Glomerular endothelial cell (primary cell): ENCODE measurements at regions not wholly inside any gene's neighbourhood (a gene's known extent, or its start where the extent isn't known, plus 50 kb on each side); places are given as distances from the start of the nearest gene placed in this dataset.

Experiments
- DNase-seq: peaks from one replicate; pipeline ENCODE4 v3.0.0-alpha.2; 2011; ENCODE audit warnings: low read depth, low spot score; ENCODE audit errors: extremely low read depth

DNA sequence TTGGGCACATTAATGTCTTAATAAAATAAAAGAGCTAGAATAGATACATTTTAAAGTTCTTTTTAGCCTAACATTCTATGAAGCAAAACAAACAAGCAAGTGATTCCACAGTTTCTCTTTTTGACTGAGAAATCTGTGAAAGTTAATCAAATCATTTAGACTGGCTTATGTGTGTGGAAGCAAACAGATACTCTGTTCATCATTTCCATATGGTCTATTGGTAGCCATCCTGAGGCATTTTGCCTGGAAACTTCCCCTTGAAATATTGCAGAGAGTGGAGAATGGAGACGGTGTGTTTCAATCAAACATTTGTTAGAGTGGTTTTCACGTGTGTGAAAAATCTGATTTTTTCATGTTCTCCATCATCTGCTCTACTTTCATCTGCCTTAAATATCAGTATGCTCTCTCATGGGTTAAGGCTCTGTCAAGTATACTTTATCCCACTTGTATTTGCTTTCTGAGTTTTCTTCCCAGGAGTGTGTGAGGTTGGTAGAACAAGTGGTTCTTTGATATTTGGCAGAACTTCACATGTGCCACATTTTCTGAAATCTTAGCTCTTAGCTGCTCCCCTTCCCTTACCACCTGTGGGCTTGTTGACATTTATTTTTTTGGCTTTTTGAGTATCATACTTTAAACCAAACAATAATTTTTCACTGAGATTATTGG, 139.1 kb upstream of the PTGFR start:
- DNase-seq: no peak

DNA sequence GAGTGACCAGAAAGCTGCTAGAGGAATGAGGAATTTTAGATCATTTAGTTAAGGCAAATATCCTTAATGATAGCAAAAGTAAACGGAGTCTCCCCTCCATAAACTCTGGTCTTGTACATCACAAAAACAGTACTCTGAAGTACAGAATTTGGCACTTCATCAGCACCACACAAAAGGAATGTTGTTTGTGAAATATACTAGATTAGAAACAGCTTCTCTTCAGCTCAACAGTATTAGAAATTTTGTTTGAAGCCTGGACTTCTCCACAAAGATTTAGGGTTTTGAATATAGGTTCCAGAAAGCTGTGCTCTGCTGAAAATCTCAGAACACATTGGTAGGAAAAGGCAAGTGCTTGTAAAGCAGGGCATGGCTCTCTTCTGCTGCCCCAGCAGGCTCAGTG, 135.1 kb upstream of the PTGFR start:
- DNase-seq: no peak

DNA sequence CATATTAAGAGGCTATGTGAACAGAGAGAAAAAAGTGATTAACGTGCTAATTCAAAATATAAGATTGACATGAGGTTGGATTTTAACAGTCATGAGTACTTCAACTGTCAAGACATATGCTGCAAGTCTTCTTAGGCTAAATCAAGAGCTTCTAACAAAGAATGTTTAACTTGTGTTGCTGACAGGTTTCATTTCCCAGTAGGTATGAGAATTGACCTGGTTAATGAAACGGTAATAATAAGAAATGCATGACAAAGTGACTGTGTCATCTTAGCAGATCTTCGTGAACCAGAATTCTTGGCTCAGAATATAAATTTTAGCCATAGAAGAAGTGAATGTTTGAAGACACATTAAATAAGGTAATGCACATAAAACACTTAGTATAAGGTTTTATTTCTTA, 132.6 kb upstream of the PTGFR start:
- no peak for DNase-seq

DNA sequence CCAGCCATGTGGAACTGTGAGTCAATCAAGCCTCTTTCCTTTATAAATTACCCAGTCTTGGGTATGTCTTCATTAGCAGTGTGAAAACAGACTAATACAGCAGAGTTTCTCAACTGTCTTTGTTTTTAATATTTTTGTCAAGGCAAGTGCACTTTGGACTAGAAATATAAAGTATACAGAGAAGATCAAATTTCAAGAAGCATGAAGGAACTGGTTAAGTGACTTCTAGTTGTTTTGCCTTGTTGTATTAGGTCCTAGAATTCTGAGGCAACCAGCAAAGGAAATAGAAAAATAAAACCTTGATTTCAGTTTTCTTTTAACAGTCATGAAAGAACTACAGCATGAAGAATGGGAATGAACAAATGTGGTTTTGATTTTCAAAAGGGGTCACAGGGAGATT, 131.1 kb upstream of the PTGFR start:
- no peak for DNase-seq

DNA sequence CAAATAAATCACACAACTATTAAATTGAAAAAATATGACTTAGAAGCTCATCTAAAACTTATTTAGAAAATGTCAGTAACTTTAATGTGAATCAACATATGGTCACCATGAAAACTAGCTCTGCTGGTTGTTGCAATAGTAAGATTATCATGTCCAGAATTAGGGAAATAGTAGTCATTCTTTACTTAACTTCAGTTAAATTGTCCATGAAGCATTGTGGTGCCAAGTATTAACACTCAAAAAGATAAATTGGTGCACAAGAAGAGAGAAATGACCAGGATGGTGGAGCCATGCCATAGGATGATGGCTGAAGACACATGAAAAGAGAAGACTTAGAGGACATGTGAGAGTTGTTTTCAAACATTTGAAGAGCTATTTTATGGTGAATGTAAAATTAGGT, 130.2 kb upstream of the PTGFR start:
- no peak for DNase-seq

DNA sequence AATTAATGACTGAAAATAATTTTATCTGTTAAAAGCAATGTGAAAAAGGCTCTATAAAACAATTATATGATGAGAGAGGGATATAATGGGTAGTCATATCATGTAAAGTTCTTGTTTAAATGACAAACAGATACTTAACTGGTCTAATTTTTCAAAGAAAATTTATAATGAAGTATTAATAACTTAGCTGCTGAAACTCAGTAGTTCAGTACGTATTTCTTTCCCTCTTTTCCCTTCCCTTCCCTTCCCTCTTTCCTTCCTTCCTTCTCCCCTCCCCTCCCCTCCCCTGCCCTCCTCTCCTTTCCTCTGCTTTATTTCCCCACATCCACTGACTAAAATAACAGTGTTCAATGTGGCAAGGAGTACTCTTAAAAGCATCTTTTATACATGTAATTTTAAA, 123.1 kb upstream of the PTGFR start:
- DNase-seq: no peak

DNA sequence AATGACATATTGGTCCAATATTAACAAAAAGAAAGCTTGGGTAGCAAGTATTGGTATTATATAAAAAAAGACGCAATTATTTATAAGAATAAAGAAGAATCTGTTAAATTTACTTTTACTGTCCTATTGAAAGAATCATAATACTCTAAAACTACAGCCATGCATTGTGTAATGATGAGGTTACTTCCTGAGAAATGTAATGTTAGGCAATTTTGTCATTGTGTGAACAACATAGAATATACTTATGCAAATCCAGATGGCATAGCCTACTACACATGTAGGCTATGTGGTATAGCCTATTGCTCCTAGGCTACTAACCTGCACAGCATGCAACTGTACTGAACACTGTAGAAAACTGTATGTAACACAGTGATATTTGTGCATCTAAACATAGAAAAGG, 121.2 kb upstream of the PTGFR start:
- no peak for DNase-seq

DNA sequence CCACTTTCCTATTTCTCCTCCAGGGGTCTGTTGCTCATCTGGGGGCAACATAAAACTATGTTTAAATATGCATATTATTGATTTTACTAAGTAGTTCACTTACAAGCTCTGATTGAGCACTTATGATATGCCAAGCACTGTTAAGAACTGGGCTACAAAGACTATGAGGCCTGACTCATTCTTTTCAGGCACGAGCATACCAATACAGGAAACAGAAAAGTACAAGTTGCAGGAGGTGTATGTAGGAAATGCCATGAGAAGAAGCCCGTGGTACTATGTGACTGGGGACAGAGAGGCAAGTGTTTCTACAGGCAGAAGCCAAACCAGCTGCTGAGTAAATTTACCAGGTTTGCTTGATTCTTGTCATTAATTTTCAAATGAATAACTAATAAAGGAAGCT, 120.4 kb upstream of the PTGFR start:
- peak; percentile 18 for DNase-seq

DNA sequence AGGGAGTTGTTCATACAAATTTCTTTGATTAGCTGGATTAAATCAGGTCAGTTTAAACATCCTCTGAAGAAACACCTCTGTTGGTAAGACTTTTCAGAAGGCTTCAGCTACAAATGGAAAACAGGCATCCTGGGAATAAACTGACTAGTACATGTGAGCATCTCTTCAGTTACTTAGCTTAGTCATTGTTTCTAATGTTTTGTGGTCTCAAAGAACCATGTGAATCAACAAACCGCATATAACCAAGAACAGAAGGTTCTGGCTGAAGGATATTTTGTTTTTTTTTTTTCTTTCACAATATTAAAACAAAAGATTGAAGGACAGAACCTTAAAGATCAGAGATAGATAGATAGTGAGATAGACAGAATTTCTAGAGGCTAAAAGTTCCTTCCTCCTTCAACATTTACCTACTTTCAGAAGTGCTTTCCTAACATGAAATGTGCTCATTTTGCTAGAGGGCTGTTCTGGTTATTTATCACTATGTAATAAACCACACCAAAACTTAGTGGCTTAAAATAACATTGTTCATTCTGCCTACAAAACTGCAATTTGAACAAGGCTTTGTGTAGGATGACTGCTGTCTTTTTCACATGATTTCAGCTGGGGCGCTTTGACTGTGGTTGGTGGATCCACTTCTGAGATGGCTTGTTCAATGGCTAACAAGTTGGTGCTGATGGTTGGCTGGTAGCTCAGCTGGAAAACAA, 119.8 kb upstream of the PTGFR start:
- DNase-seq: no peak

DNA sequence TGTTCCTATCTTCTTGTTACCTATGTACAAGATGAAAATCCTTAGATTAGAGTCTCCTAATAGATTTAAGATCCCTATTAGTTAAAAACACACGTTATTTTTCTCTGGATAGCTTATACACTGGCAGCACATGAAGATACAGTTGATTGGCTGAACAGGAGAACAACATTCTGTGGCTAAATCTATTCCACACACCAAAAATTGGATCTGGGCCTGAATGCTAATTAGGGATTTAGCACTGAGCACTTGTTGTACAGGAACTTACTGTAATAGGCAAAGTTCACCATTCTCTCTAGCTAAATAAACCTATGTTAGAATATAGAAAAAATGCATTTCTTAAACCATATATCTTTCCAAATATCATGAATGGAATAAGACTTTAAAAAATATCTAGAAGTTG, 117.1 kb upstream of the PTGFR start:
- DNase-seq: no peak

DNA sequence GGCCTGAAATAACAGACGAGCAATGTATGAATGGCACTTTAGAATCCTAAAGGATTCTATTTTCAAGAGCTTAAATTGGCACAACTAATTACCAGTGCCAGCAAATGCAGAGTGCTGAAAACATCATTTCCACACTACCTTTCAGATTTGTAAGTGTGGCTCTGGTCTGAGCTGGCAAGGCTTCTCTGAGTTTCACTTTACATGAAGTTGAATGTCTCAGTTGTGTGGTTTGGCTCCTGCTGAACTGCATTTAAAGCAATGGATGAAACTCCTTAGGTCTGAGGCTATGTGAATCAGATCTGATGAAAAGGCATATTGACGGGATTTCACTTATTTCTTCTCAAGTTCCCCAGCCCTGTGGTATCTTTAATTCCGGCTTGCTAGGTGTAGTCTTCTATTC, 114.8 kb upstream of the PTGFR start:
- no peak for DNase-seq

DNA sequence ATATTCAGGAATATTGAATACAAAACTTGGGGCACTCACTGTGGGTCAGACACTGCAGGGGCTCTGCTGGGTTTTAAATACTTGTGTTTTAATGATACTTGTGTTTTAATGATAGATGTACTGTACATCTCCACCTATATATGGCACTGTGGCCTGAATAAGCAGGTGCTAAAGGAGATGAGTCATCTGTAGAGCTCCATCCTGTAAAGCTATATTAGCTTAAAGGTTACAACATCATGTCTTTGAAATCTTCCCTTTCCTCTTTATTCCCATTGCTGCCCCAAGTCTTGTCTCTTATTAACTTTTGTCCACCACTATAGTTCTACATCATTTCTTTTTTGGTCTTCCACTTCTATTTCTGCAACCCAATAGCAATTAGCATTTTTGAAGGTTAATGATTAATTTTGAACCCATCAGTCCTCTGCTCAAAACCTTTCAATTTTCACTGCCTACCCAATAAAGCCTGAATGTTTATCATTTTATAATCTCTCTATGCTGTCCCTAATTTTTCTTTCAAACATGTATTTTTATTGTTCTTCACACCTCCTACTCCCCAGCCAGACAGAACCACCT, 113.3 kb upstream of the PTGFR start:
- no peak for DNase-seq

DNA sequence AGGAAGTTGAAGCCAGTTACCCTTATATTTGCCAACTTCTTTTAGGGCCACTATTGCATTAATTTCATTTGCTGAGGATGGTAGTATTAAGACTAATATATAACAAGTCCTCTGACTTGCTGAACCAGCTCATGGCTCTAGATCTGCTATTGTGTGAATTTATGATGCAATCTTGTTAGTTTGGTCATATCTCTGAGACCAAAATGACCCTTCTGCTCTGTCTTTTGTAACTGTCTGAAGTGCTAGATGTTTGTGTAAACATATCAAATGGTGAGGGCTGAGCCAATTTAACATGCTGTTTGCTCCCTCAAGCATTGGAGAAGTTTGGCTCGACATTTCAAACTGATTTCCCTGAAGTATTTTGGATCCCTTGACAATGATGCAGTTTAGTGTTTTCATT, 106.9 kb upstream of the PTGFR start:
- no peak for DNase-seq

DNA sequence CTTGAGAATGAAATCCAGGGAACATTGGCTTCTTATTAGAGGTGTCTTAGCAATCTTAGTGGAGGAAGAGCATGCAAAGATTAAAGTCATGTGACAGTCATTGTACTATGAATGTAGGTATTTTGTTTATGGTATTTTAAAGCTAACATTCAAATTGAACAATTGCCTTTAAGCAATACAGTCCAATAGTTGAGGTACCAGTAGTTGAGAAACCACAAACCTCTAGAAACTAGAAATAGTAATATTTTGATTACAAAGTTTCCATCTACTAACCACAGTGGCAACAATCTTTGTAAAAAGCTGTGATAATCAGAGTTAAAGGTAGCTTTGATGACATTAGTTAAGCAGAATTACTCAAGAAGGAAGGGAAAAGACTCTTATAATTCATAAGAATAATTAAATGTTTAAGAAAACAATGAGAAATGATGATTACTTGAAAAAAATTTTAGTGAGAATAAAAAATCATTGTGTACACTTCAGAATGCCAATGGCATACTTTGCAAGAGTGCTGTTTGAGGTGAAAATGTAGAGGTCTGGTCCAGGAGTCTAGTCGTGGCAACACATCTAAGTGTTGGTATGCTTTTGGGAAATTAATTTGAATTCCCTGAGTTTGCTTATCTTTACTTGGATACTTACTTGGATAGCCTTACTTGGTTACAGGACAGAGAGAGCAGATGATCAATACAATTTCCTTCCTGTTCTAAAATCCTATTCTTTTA, 104.9 kb upstream of the PTGFR start:
- DNase-seq: no peak

DNA sequence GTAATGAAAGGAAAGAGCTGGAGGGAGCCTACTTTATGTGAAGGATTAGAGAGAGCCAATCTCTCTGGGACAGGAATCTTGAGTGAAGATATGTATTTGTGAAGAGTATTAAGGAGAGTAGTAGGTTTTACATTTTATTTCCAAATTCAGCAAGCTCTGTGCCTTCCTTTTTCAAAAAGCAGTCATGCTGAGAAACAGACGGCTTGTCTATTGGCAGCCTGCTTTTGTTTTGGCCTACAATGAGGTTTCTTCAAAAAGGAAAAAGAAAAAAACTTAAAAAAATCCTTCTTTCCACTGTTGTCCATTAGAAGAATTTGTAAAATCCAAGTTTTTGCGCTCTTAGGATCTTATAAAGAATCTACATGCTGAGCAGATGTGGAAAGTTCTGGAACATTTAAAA, 103.6 kb upstream of the PTGFR start:
- DNase-seq: no peak

DNA sequence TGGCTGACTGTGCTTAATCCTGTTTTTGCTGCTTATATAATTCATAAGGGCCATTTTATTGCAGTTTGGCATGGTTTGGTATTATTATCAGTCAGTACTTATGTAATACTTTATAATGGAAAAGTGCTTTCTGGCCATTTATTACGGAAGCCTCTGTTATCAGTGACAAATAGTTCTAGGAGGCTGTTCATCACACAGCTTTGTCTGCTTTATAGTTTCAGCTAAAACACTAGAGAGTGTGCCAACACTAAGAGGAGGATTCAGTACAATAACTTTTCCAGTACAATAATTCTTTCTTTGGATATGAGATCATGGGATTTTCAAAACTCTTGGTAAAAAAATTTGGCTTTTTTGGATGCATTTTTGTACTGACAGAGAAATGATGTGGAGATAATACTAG, 102.9 kb upstream of the PTGFR start:
- DNase-seq: no peak

DNA sequence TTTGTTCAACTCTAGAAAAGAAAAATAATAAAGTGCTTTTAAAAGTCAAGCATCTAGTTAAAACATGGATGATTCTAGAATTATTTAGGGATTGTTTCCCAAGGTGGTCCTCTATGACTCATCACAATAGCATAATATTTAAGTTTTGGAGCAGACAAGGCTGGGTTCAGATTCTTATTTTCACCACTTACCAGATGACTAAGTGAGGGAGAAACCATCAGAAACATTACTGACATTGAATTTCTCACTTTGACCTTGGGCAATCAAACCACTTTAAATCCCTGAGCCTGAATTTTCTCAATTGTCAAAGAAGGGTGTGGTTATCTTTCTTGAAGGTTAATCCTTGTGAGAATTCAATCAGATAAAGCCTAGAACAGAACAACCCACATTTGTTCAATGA, 102.5 kb upstream of the PTGFR start:
- DNase-seq: no peak

DNA sequence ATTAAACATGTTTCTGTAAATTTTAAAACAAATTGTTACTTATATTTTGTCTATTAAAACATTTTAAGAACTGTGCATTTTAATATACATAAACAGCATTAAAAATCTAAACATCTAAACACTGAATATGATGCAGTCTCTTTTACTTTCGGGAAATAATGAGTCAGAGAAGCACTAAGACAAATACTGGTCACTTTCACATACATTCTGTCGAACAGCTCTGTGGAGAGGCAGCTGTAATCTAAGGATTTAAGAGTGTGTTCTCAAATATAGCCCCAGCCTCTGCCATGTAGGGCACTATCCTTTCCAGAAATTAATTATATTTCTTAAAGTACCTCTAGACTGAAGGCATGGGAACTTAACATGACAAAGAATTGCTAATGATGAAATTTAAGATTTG, 89.6 kb upstream of the PTGFR start:
- DNase-seq: no peak

DNA sequence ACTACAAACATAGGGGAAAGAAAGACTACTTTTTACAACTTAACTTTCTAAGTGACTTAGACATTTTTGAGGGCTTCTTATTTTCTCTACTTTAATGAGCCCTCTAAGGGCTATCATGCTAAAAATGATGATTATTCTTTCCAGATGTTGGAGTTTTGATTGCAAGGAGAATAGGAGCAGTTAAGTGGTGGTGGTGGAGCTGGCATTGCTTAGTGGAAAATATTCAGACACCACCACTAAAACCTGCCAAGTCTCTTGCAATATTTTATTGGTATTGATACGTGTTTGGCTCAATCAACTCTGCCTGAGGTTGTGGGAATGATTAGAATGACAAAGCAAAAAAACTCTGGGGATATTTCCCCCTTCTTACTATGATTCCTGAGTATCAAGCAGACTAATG, 82.6 kb upstream of the PTGFR start:
- no peak for DNase-seq

DNA sequence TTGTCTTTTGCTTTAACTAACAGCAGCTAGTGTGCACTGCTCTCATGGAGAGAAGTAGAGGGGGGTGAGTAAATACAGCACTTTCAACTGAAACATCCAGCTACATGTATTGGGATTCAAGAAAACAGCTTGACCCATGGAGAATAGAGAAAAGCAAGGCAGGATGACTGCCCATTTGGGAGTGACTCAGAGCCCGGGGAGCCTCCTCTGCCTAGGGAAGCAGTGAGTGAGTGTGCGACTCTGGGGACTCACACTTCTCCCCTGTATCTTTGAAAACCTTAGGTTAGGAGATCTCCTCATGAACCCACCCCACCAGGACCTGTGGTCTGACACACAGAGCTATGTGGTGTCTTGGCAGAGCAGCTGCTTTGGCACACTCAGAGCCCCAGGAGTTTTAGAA, 82.0 kb upstream of the PTGFR start:
- DNase-seq: no peak

DNA sequence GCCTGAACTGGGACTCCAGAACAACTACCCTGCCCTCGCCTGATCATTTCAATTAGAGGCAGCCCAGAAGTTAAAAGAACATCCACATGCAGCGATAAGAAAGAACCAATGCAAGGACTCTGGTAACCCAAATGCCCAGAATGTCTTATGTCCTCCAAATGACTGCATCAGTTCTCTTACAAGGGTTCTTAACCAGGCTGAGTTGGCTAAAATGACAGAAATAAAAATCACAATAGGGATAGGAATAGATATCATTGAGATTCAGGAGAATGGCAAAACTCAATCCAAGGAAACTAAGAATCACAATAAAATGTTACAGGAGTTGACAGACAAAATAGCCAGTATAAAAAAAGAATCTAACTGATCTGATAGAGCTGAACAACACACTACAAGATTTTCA, 80.1 kb upstream of the PTGFR start:
- DNase-seq: no peak

DNA sequence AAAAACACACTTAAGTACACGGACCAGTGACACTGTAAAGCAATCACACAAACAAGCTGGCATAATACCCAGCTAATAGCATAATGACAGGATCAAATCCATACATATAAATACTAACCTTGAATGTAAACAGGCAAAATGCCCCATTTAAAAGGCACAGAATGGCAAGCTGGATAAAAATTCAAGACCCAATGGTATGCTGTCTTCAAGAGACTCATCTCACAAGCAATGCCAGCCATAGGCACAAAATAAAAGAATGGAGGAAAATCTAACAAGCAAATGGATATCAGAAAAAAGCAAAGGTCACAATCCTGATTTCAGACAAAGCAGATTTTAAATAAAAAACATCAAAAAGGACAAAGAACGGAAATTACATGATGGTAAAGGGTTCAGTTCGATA, 79.1 kb upstream of the PTGFR start:
- DNase-seq: no peak
